Smooth muscle cell (in vitro differentiated cells): ENCODE measurements at regions not wholly inside any gene's neighbourhood (a gene's known extent, or its start where the extent isn't known, plus 50 kb on each side); places are given as distances from the start of the nearest gene placed in this dataset.

Experiments used
- DNase-seq: peaks from one replicate; lab custom pipeline; 2025; ENCODE audit not compliant: unreplicated experiment; lab: John Stamatoyannopoulos, UW
- H2AFZ ChIP-seq: fragments of 200-600 bp; sonication (generic); 2 replicates; pipeline ENCODE4 v1.6.0; 2016; ENCODE audit warnings: antibody characterized with exemption, low read depth, mild to moderate bottlenecking
- H3F3A ChIP-seq: fragments of 200-600 bp; sonication (generic); 2 replicates; pipeline ENCODE4 v1.6.0; 2017; ENCODE audit warnings: antibody characterized with exemption, low read depth
- H3K27ac ChIP-seq: fragments of 200-600 bp; sonication (generic); 2 replicates; pipeline ENCODE4 v1.5.1; 2016; ENCODE audit warnings: low read depth, mild to moderate bottlenecking
- H3K27me3 ChIP-seq: fragments of 200-600 bp; sonication (generic); 2 replicates; pipeline ENCODE4 v1.6.1; 2016; ENCODE audit warnings: low read depth, mild to moderate bottlenecking
- H3K36me3 ChIP-seq: fragments of 200-600 bp; sonication (generic); 2 replicates; pipeline ENCODE4 v1.5.1; 2016; ENCODE audit warnings: low read depth
- H3K4me1 ChIP-seq: fragments of 200-600 bp; sonication (generic); 2 replicates; pipeline ENCODE4 v1.5.1; 2016; ENCODE audit warnings: low read depth
- H3K4me2 ChIP-seq: fragments of 200-600 bp; sonication (generic); 2 replicates; pipeline ENCODE4 v1.6.0; 2016; ENCODE audit warnings: mild to moderate bottlenecking
- H3K4me3 ChIP-seq: fragments of 200-600 bp; sonication (generic); 2 replicates; pipeline ENCODE4 v1.5.1; 2016; ENCODE audit warnings: mild to moderate bottlenecking
- H3K79me2 ChIP-seq: fragments of 200-600 bp; sonication (generic); 2 replicates; pipeline ENCODE4 v1.6.0; 2016; ENCODE audit warnings: low read depth, mild to moderate bottlenecking
- H3K9ac ChIP-seq: fragments of 200-600 bp; sonication (generic); 2 replicates; pipeline ENCODE4 v1.6.0; 2016; ENCODE audit warnings: low read depth
- H3K9me3 ChIP-seq: fragments of 200-600 bp; sonication (generic); replicated peaks from 2 replicates; pipeline ENCODE4 v1.5.1; 2016; ENCODE audit warnings: low read depth
- H4K20me1 ChIP-seq: fragments of 200-600 bp; sonication (generic); 2 replicates; pipeline ENCODE4 v1.6.0; 2016; ENCODE audit warnings: low read depth
- WGBS: methylation state at CpG from one replicate; pipeline ENCODE4 v1.1.7; 2016; ENCODE audit warnings: low lambda C conversion rate; 5-methylcytosine and 5-hydroxymethylcytosine counted together
- TF ChIP-seq, protein P1 (sequence below): fragments of 200-600 bp; sonication (generic); IDR thresholded peaks from 2 replicates; pipeline ENCODE4 v1.5.1; 2017; ENCODE audit warnings: borderline replicate concordance, mild to moderate bottlenecking, antibody characterized with exemption; ENCODE audit not compliant: insufficient read depth, poor library complexity, severe bottlenecking

DNA sequence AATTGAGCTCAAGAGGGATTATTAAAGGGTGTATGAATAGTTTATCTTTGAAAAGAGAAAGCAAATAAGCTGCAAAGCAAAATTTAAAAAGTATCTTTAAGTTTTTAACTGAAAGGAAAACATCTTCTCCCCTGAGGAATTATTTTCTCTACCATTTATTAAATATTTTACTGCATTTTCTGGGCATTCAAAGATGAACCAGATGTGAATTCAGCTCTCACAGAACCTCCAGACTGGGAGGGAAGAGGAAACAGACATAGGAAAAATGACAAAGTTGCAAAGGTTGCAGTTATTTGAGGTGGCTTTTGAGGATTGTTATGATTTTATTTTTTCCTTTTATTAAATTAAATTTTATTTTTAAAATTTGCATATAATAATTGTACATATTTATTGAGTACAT is 122.7 kb upstream of the SESN3 start:
- DNase-seq: no peak
- Histone ChIP-seq H3K36me3 (no peaks in the 10 kb centered on the region), H3K9me3 (peaks cover 4% of the 10 kb centered on the region), H2AFZ (no peak overlapping the region), H3K4me2 (no peak overlapping the region), H3K27me3 (no peaks in the 10 kb centered on the region), H3K4me1 (no peaks in the 10 kb centered on the region), H3K4me3 (no peak overlapping the region), H3F3A (peaks cover 2% of the 10 kb centered on the region), H3K79me2 (no peaks in the 10 kb centered on the region), H3K9ac (no peak overlapping the region), H3K27ac (no peak overlapping the region), H4K20me1 (no peaks in the 10 kb centered on the region)
- TF ChIP-seq, protein P1, sequence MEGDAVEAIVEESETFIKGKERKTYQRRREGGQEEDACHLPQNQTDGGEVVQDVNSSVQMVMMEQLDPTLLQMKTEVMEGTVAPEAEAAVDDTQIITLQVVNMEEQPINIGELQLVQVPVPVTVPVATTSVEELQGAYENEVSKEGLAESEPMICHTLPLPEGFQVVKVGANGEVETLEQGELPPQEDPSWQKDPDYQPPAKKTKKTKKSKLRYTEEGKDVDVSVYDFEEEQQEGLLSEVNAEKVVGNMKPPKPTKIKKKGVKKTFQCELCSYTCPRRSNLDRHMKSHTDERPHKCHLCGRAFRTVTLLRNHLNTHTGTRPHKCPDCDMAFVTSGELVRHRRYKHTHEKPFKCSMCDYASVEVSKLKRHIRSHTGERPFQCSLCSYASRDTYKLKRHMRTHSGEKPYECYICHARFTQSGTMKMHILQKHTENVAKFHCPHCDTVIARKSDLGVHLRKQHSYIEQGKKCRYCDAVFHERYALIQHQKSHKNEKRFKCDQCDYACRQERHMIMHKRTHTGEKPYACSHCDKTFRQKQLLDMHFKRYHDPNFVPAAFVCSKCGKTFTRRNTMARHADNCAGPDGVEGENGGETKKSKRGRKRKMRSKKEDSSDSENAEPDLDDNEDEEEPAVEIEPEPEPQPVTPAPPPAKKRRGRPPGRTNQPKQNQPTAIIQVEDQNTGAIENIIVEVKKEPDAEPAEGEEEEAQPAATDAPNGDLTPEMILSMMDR: no peak

DNA sequence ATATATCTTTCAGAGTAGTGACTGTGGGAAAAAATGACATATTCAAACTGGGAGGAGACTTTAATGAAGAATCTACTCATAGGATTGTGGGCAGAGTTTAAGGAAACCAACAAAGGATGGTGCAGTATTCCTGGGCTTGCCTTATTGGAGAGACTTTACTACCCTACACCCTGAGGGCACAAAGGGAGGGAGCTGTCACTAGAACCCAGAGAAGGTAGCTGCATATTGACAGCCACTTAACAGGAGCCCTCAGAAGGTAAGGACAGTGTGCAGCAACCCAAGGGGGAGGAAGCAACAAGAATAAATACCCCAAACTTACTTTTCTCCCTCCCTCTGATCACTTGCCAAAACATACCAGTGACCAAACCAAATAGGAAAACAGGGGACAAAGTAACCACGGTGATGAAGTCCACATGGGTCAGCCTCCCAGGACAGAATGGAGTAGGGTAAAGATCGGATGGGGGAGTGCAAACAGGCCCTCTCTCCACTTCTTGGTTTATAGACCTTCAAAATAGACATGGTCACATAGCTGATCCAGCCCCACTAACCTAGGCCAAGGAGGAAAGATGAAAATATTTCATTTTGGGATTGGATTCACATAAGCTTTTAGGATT is 121.8 kb upstream of the SESN3 start:
- Histone ChIP-seq H3K4me2 (no peak overlapping the region), H3F3A (no peaks in the 10 kb centered on the region), H3K27me3 (no peaks in the 10 kb centered on the region), H3K79me2 (no peaks in the 10 kb centered on the region), H2AFZ (no peak overlapping the region), H3K27ac (no peak overlapping the region), H3K9ac (no peak overlapping the region), H4K20me1 (no peaks in the 10 kb centered on the region), H3K36me3 (no peaks in the 10 kb centered on the region), H3K9me3 (peaks cover 4% of the 10 kb centered on the region), H3K4me1 (no peaks in the 10 kb centered on the region), H3K4me3 (no peak overlapping the region)
- no peak for DNase-seq
- TF ChIP-seq, protein P1: no peak
- 98% methylated on average over 2 of the region's 2 CpGs for WGBS

DNA sequence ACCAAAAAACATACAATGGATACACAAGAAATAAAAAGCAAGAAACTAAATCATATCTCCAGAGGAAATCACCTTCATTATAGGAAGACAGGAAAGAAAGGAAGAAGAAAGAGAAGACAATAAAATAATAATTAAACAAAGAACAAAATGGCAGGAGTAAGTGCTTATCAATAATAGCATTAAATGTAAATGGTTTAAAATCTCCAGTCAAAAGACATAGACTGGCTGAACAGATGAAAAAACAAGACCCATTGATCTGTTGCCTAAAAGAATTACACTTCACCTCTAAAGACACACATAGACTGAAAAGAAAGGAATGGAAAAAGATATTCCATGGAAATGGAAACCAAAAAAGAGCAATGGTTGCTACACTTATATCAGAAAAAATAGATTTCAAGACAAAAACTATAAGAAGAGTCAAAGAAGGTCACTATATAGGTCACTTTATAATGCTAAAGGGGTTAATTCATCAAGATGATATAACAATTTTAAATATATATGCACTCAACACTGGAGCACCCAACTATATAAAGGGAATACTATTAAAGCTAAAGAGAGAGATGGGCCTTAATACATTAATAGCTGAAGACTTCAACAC is 118.4 kb upstream of the SESN3 start:
- no peaks in the 10 kb centered on the region for H4K20me1 ChIP-seq
- TF ChIP-seq, protein P1: no peak
- no peaks in the 10 kb centered on the region for H3K79me2 ChIP-seq
- no peak overlapping the region for H3K27ac ChIP-seq
- H3K9me3 ChIP-seq: peaks cover 4% of the 10 kb centered on the region
- H3K4me1 ChIP-seq: no peaks in the 10 kb centered on the region
- H3F3A ChIP-seq: no peaks in the 10 kb centered on the region
- no peak for DNase-seq
- no peaks in the 10 kb centered on the region for H3K36me3 ChIP-seq
- H3K4me2 ChIP-seq: no peak overlapping the region
- no peak overlapping the region for H3K4me3 ChIP-seq
- H3K9ac ChIP-seq: no peak overlapping the region
- H2AFZ ChIP-seq: no peak overlapping the region
- no peaks in the 10 kb centered on the region for H3K27me3 ChIP-seq

DNA sequence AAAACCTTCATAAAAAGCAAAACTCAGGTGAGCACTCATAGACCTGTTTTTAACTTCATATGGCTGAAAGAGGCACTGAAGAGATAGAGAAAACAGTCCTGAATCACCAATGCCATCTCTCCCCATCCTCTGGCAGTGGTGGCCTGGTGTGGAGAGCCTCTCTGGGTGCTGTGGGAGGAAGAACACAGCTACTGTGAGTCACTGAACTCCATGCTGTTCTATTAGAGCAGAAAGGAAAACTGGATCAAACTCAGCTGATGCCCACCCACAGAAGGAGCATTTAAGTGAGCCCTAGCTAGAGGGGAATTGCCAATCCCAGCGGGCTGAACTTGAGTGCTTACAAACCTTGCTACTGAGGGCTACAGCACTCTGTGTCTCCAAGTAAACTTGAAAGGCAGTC is 115.3 kb upstream of the SESN3 start:
- Histone ChIP-seq H3K4me3 (no peak overlapping the region), H3F3A (no peaks in the 10 kb centered on the region), H3K27ac (no peak overlapping the region), H3K9me3 (peaks cover 4% of the 10 kb centered on the region), H3K4me2 (no peak overlapping the region), H3K9ac (no peak overlapping the region), H3K4me1 (no peaks in the 10 kb centered on the region), H3K27me3 (no peaks in the 10 kb centered on the region), H3K79me2 (no peaks in the 10 kb centered on the region), H4K20me1 (no peaks in the 10 kb centered on the region), H2AFZ (peak overlapping the region; percentile 5), H3K36me3 (no peaks in the 10 kb centered on the region)
- DNase-seq: no peak
- TF ChIP-seq, protein P1: no peak
- WGBS: 73% methylated on average over 1 of the region's 1 CpG
